ENCODE measurements at regions not wholly inside any gene's neighbourhood (a gene's known extent, or its start where the extent isn't known, plus 50 kb on each side); places are given as distances from the start of the nearest gene placed in this dataset.

DNA sequence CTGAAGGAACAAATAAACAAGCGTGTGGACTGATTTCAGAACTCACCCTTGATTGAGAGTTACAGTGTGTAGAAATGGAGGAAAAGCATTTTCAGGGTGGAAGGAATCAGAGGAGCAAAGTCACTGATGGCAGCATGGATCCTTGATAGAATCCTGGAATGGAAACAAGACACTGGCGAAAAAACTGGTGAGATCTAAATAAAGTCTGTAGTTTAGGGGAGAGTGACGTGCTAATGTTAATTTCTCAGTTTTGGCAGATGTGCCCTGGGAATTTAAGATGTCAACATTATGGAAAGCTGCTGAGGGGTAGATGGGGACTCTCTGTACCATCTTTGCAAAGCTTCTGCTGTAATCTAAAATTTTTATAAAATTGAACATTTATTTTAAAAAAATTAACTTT, 378.0 kb downstream of the UQCRFS1 start:
- TF ChIP-seq, protein P1, sequence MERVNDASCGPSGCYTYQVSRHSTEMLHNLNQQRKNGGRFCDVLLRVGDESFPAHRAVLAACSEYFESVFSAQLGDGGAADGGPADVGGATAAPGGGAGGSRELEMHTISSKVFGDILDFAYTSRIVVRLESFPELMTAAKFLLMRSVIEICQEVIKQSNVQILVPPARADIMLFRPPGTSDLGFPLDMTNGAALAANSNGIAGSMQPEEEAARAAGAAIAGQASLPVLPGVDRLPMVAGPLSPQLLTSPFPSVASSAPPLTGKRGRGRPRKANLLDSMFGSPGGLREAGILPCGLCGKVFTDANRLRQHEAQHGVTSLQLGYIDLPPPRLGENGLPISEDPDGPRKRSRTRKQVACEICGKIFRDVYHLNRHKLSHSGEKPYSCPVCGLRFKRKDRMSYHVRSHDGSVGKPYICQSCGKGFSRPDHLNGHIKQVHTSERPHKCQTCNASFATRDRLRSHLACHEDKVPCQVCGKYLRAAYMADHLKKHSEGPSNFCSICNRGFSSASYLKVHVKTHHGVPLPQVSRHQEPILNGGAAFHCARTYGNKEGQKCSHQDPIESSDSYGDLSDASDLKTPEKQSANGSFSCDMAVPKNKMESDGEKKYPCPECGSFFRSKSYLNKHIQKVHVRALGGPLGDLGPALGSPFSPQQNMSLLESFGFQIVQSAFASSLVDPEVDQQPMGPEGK (tag by site-specific recombination; IDR thresholded peaks at IDR 0.05) = no peak
- TF ChIP-seq, protein P2, sequence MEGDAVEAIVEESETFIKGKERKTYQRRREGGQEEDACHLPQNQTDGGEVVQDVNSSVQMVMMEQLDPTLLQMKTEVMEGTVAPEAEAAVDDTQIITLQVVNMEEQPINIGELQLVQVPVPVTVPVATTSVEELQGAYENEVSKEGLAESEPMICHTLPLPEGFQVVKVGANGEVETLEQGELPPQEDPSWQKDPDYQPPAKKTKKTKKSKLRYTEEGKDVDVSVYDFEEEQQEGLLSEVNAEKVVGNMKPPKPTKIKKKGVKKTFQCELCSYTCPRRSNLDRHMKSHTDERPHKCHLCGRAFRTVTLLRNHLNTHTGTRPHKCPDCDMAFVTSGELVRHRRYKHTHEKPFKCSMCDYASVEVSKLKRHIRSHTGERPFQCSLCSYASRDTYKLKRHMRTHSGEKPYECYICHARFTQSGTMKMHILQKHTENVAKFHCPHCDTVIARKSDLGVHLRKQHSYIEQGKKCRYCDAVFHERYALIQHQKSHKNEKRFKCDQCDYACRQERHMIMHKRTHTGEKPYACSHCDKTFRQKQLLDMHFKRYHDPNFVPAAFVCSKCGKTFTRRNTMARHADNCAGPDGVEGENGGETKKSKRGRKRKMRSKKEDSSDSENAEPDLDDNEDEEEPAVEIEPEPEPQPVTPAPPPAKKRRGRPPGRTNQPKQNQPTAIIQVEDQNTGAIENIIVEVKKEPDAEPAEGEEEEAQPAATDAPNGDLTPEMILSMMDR (tag by site-specific recombination; IDR thresholded peaks at IDR 0.05) = no peak
